AG08396 (cell line): ENCODE measurements at regions not wholly inside any gene's neighbourhood (a gene's known extent, or its start where the extent isn't known, plus 50 kb on each side); places are given as distances from the start of the nearest gene placed in this dataset.

ENCODE experiments used
- DNase-seq: peaks from one replicate; pipeline ENCODE4 v3.0.0; 2012; ENCODE audit warnings: low spot score, mixed read lengths

GRCh38 chr19:30153326-30154210 is 211.5 kb downstream of the URI1 start:
- DNase-seq = no peak

DNA sequence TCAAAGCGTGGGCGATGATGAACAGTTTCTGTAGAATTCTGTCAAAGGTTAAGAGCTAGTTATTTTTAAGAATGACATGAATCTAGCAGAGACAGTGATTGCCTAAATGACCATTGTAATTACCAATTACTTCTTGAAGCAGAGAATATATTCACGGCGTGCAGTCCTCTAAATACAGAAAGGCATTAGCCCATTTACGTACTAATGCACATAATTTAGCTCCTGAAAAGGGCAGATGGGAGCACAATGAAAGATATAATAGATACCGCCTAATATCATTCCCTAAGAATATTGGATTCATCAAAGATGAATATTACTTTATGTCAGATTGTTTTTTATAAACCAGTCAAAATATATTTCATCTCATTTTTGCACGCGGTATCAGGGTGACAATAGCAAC is 212.4 kb downstream of the URI1 start:
- no peak for DNase-seq

DNA sequence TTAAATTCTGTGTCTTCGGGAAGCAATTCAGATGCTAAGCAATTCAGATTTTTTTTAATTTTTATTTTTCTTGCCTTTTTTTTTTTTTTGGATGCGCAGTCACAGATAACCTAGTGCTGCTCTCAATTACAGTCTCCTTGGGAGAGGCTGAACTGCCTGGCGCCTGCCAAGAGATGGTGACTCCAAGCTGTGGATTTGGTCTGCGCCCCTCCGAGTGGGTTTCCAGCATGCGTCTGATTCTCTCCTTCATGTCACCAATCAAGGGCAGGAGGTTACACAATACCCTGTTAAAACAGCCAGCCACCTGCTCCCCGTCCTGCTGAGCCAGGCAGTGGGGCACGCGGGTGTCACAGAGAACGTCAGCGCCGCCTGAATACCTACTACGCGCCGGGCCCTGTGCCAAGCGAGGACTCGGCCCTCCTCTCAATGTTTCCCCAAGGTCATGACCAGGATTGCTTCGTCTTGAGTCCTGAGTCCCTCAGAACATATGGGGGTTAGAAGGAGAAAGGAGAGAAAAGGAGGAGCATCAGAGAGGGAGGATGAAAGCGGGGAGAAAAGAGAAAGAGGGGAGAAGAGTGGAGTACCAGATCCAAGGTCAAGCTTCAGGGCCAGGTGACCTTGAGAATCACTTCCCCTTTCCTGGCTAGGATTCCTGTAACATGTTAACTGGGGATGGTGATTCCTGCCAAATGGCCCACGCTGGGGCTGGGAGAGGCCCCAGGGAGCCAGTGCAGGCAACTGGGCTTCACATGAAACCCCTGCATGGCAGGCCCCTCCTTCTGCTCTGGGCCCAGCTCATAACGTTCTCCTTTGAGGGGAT is 213.6 kb downstream of the URI1 start:
- DNase-seq = no peak

GRCh38 chr19:30156646-30157045 is 214.6 kb downstream of the URI1 start:
- DNase-seq = no peak

DNA sequence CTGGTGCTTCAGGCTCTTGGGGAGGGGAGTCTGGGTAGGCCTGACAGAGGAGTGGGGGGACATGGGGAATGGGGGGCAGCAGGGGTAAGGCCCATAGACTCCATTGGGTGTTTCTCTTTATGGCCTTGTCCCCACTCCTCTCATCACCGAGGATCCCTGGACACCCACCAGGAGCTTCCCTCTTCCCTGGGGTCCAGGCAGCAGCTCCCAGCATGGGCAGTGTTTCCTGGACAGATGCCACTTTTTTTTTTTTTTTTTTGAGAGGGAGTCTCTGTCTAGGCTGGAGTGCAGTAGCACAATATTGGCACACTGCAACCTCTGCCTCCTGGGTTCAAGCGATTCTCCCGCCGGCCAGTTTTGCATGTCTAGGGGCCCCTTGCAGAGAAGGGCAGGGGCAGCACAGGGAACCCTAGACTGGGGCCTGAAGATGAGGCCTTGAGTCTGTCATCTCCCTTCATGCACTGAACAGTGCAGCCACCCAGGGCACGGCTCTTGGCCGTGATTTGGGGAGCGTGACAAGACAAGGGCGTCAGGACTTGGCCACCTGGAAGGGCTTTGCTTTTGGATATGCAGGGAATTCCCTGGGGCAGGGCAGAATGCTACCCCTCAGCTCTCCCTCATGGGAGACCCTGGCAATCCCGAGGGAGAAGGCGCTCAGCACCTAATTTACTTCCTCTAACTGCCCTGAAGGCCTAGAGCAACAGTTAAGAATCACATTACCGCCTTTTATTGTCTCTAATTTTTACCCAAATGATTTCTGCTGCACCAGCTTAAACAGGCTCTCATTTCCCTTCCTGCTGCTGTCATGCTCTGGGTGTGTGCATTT is 213.9 kb upstream of the ZNF536 start:
- no peak for DNase-seq

DNA sequence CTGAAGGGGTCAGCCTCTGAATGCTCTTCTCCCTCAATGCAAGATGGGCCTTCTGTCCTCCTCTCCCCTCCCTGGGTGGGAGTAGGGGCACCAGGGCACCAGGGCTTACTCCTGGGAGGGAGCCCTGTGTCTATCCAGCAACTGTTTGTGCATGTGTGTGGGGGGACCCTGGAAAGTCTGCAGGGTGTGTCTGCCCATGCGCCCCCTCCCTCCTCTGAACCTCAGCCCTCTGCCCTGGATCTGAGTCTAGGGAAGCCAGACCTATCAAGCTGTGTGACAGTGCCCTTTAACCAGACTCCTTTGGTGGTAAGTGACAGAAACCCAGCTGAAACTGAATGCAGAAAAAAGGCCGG is 213.3 kb upstream of the ZNF536 start:
- no peak for DNase-seq

DNA sequence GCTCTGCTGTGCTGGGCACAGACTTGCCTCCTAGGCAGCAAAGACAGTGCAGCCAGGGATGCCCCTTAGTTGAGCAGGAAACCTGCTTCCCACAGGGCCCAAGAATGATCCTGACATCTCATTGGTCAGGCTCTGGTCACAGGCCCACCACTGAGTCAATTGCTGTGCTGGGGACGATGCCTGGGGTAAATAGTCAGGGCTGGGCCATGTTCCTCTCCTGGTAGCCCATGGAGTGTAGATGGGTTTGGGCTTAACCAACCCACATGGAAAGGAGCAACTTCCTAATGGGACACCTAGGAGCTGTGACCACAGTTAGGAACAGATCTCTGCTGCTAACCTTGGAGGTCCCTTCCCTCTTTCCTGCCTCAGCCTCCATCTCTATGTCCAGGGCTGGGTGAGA is 212.5 kb upstream of the ZNF536 start:
- DNase-seq = no peak

DNA sequence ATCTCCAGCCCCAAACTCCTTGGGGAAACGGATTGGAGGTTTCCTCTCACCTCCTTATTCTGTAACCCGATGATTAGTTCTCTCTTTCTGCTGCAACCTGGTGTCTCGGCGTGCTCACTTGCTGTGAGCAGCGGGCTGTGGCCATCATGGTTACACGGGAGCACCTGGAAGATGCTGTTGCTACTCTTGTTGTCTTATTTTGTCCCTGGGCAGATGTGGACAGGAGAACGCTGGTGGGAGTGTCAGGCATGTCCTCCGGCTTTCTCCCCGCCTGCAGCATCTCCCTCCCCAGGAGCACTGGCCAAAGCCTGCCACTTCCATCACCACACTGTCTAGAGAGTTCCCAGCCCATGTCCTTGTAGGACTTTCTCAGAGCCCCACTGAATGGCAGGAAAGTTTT is 211.8 kb upstream of the ZNF536 start:
- DNase-seq = no peak

GRCh38 chr19:30161021-30161655 is 211.0 kb upstream of the ZNF536 start:
- no peak for DNase-seq

DNA sequence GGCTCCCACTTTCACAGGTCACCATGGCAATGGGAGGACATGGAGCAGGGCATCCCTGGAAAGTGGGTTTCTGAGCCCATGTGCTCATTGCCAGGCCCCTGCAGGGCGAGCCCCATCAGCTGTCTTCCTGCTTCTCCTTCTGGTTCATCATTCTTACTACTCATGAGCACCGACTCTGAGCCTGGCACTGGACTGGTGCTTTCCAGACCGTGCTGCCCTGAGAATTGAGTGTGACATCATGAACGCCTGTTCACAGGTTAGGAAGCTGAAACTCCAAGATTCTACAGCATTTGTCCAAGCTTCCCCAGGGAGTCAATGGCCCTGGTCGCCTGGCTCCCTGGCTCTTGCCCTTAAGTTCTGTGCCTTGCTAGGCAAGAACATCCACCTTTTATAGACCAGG is 210.4 kb upstream of the ZNF536 start:
- DNase-seq = no peak

DNA sequence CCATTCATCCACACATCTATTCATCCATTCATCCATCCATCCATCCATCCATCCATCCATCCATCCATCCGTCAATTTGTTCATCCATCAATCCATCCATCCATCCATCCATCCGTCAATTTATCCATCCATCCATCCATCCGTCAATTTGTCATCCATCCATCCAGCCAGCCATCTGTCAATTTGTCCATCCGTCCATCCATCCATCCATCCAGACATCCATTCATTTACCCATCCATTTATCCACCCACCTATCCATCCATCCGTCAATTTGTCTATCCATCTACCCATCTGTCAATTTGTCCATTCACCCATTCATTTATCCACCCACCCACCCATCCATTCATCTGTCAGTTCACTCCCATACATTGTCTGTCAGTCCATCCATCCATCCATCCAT is 209.5 kb upstream of the ZNF536 start:
- DNase-seq = no peak

DNA sequence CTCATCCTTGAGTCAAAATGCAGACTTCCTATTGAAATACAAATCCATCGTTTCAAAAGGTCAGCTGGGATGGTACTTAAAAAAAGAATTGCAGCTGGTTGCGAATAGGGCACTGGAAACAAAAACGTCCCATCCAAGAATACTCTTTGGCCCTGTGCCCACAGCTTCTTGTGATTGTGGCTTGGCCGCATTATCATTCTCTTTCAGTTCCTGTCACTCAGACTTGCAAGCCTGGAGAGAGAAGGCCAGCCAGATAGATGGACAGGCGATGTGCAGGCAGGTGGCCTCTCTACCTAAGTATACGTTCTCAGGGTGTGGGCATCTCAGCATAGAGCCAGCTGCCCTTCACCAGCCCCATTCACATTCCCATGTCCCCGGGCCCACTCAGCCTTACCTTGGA is 208.5 kb upstream of the ZNF536 start:
- no peak for DNase-seq

GRCh38 chr19:30165228-30165813 is 206.9 kb upstream of the ZNF536 start:
- no peak for DNase-seq

GRCh38 chr19:30167206-30167868 is 204.8 kb upstream of the ZNF536 start:
- no peak for DNase-seq

GRCh38 chr19:30167976-30168635 is 204.1 kb upstream of the ZNF536 start:
- no peak for DNase-seq

- no peak for DNase-seq
These were observed 203.4 kb upstream of the ZNF536 start for GRCh38 chr19:30168760-30169159.

- no peak for DNase-seq
These were observed 202.8 kb upstream of the ZNF536 start for GRCh38 chr19:30169196-30169900.

DNA sequence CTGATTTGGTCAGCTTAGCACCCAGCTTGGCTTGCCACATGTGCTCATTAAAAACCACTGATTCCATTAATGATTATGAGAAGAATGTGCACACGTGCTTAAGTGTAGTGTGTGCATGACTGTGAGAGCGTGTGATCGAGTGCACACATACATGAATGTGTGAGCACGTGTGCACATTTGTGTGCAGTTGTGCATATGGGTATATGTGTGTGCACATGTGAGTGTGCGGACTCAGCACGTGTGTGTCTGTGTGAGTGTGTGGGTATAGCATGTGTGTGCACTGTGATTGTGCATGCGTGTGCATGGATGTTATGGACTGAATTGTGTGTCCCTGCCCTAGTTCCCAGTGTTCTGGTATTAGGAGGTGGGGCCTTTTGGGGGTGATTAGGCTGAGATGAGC is 202.1 kb upstream of the ZNF536 start:
- DNase-seq = no peak

DNA sequence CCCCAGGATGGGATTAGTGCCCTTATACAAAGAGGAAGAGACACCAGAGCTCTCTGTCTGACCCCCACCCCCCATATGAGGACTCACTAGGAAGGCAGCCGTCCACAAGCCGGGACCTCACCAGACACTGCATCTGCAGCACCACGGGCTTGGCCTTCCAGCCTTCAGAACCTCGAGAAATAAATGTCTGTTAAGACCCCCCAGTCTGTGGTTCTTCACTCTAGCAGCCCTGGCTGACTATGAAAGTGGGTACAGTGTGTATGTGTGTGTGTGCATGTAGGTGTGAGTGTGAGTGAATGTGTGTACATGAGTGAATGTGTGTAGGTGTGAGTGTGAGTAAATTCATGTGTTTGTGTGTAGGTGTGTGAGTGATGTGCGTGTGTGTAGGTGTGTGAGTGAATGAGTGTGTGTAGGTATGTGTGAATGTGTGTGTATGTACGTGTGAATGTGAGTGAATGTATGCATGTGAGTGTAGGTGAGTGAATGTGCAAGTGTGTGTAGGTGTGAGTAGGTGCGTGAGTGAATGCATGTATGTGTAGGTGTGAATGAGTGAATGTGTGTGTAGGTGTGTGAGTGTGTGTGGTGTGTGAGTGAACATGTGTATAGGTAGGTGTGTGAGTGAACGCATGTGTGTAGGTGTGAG is 201.6 kb upstream of the ZNF536 start:
- DNase-seq = no peak
